HG02623 (cell line): ENCODE measurements at regions not wholly inside any gene's neighbourhood (a gene's known extent, or its start where the extent isn't known, plus 50 kb on each side); places are given as distances from the start of the nearest gene placed in this dataset.

Experiments used
- ATAC-seq: cut with Tn5 transposase; IDR thresholded peaks from one replicate; pipeline ENCODE4 v1.9.1; 2021; ENCODE audit warnings: moderate library complexity; ENCODE audit not compliant: unreplicated experiment

DNA sequence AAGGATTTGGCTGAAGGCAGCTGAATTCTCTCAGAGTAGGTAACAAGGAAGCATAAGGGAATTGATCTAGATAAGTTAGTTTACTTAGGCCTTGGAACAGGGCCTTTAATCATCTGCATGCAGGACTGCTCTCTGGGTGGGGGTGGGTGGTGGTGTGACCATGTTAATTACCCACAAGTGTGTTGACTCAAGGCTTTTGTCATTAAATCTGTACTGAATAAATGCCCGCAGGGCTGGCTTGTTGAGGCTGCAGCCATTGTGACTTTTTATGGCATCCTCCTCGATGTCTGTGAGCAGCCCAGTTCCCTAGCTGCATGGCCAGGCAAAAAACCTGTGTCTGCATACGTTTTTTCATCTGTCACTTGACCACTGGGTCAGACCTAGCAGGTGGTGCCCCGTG lies 63.5 kb upstream of the ASCC3 start:
- ATAC-seq = no peak

GRCh38 chr6:100946021-100946540 lies 65.0 kb upstream of the ASCC3 start:
- ATAC-seq = no peak

- ATAC-seq = no peak
Measured at GRCh38 chr6:100946711-100947110, 65.6 kb upstream of the ASCC3 start.

- ATAC-seq = no peak
Measured at GRCh38 chr6:100948381-100949133, 67.4 kb upstream of the ASCC3 start.

- no peak for ATAC-seq
Measured at GRCh38 chr6:100952006-100952405, 70.9 kb upstream of the ASCC3 start.

DNA sequence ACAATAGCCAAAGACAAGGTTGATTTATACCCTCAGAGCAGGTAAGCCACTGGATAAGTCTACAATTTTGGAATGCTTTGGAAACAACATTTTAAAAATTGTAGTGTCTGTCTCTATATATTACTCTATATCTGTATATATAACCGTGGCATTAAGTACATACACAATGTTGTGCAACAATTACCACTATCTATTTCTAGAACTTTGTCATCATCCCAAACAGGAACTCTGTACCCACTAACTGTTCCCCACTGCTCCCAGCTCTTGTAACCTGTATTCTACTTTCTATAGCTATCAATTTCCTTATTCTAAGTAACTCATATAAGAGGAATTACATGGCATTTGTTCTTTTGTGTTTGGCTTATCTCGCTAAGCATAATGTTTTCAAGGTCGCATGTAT lies 78.2 kb upstream of the ASCC3 start:
- ATAC-seq = no peak

GRCh38 chr6:100962466-100962865 lies 81.3 kb upstream of the ASCC3 start:
- ATAC-seq = no peak

DNA sequence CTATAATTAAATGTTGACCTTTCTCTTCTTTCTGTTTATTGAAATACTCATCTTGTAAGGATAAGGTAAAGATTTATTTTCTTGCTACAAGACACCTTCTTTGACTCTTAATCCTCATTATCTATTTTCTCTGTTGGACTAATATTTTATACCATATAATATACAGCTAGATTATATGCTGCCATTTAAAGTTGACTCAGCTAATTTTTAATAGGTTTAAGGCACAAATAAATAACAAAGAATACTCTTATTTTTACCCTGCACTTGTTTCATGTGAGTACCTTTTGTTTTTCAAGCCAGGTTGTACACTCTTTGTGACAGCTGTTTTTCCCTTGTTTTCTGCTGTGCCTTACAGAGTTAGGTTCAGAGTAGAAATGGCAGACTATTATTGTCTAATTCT lies 83.9 kb upstream of the ASCC3 start:
- ATAC-seq = no peak

- no peak for ATAC-seq
Measured at GRCh38 chr6:100968949-100969348, 87.8 kb upstream of the ASCC3 start.

DNA sequence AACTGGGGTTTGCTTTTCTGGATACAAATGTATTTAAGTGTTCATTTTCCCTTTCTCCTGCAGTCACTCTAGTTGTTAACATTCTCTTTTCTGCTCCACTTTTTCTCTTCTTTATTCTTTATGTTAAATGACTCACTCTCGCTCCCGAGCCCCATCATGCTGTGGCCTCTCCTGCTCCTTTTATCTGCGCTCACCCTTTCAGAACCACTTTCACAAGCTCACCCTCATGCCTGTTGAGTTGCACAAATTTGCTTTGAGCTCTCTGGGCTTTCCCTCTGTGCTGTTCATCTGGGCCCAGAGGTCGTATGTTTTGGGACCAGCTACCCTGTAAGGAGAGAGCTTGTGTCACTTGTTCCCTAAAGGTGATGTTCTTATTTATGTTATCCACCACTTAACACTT lies 98.1 kb upstream of the ASCC3 start:
- no peak for ATAC-seq

DNA sequence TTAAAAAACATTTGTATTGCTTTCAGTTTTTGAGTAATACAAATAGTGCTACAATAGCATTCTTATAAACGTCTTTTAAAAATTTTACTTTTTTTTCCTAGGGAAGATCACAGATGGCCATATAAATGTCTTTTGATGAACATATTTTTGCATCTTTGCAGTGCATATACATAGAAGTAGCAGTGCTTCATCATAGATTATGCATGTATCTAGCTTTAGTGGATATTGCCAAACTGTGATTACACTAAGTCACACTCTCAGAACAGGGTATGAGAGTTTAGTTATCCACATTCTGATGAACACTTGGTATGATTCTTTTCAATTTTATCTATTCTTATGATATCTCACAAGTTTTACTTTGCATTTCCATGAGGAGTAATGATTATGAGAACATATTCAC lies 99.8 kb upstream of the ASCC3 start:
- no peak for ATAC-seq

- no peak for ATAC-seq
Measured at GRCh38 chr6:100986921-100987320, 105.8 kb upstream of the ASCC3 start.

DNA sequence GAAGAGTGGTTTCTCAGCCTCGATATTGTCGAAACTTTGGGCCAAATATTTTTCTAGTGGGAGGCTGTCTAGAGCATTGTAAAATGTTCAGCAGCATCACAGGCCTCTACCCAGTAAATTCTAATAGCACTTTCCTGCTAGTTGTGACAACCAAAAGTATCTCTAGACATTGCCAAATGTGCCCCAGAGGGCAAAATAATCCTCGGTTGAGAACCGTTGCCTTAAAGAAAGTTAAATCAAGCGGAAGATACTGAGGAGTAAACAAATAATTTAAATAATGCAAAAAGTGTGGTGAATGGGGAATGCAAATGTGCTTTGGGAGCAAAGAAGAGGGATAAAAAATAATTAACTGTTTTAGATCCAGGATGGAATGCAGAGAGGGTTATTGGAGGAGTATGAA lies 106.4 kb upstream of the ASCC3 start:
- ATAC-seq = no peak

- no peak for ATAC-seq
Measured at GRCh38 chr6:100988391-100988984, 107.4 kb upstream of the ASCC3 start.

DNA sequence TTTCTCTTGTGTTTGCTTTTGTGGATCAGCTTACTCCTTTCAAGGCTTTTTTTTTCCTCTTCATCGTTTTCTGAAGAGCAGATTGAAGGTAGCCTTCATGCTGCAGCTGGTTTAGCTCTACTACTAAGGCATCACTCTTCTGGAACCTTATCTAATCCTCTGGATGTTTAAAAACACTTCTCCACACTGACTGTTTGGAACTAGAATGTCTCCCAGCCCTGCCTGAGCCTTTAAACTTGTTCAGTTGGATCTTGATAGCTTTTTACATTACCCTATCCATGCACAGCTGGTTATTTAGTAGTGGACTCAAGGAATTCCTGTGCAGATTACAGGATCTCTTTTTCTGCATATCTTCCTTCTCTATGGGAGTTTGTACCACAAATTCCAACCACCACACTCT lies 108.9 kb upstream of the ASCC3 start:
- ATAC-seq = no peak

GRCh38 chr6:100996409-100996808 lies 115.3 kb upstream of the ASCC3 start:
- no peak for ATAC-seq

DNA sequence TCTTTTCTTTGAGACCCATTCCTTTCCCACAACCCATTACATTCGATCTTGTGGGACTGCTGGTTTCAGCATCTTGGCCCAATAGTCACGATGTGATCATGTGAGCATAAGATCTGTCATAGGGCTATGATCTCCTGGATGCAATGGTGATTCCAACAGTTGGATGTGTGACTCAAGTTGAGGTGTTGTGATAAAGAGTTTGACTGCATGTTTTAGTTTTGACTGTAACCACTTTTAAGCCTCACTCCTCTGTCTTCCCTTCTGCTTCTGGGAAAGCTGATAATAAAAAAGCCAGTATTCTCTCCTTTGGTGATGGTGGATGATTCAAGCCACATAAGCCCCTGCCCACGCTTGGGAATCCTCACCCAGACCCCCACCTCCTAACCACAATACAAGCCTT lies 117.0 kb upstream of the ASCC3 start:
- no peak for ATAC-seq

GRCh38 chr6:100999034-100999597 lies 118.0 kb upstream of the ASCC3 start:
- ATAC-seq = no peak

- ATAC-seq = no peak
Measured at GRCh38 chr6:101000341-101000740, 119.2 kb upstream of the ASCC3 start.

GRCh38 chr6:101001012-101001411 lies 119.9 kb upstream of the ASCC3 start:
- no peak for ATAC-seq

GRCh38 chr6:101001607-101002006 lies 120.5 kb upstream of the ASCC3 start:
- no peak for ATAC-seq

GRCh38 chr6:101003075-101003474 lies 121.9 kb upstream of the ASCC3 start:
- ATAC-seq = no peak
